Uterus (tissue), 2 donors: ENCODE measurements at regions not wholly inside any gene's neighbourhood (a gene's known extent, or its start where the extent isn't known, plus 50 kb on each side); places are given as distances from the start of the nearest gene placed in this dataset.

ENCODE experiments used
- CTCF ChIP-seq, 4 experiments: fragments of 200-600 bp in 2 of 4; fragments of 450-650 bp in 2 of 4; sonication (generic) in 2 of 4; IDR thresholded peaks; one replicate each; pipeline ENCODE4 v1.5.1; 2016 to 2019; ENCODE audit warnings: antibody characterized with exemption in 4 of 4, mild to moderate bottlenecking in 2 of 4, moderate library complexity in 1 of 4
- POLR2A ChIP-seq, 2 donors: fragments of 450-650 bp; IDR thresholded peaks; one replicate each; pipeline ENCODE4 v1.6.1; 2016; ENCODE audit warnings: antibody characterized with exemption in 2 of 2, mild to moderate bottlenecking in 1 of 2, moderate library complexity in 1 of 2

GRCh38 chr19:30942636-30943035 is 406.6 kb downstream of the TSHZ3 start:
- TF ChIP-seq CTCF (IDR thresholded peaks at IDR 0.05) (no peak), POLR2A (IDR thresholded peaks at IDR 0.05) (no peak)
